GM19239 (cell line): ENCODE measurements at regions not wholly inside any gene's neighbourhood (a gene's known extent, or its start where the extent isn't known, plus 50 kb on each side); places are given as distances from the start of the nearest gene placed in this dataset.

Experiments
- DNase-seq: peaks from one replicate; pipeline ENCODE4 v3.0.0; 2011; ENCODE audit warnings: low spot score; ENCODE audit not compliant: insufficient read length
- FAIRE-seq: peaks from 2 replicates; lab custom pipeline; 2011; peaks lifted over from hg19 to GRCh38; lab: Jason Lieb, UNC

GRCh38 chr15:69843276-69843899 lies 254.3 kb downstream of the TLE3 start:
- DNase-seq (no peak), FAIRE-seq (no peak)

- DNase-seq: no peak
- FAIRE-seq: no peak
Measured at GRCh38 chr15:69843900-69844304, 253.8 kb downstream of the TLE3 start.

- FAIRE-seq: no peak
Measured at GRCh38 chr15:69845159-69845558, 252.6 kb downstream of the TLE3 start.

GRCh38 chr15:69847625-69848024 lies 250.1 kb downstream of the TLE3 start:
- DNase-seq (no peak), FAIRE-seq (no peak)

More at GRCh38 chr15:69845159-69845558, 252.6 kb downstream of the TLE3 start:
- DNase-seq: no peak

- FAIRE-seq: no peak
Measured at GRCh38 chr15:69848096-69848495, 249.6 kb downstream of the TLE3 start.

GRCh38 chr15:69848551-69849231 lies 249.0 kb downstream of the TLE3 start:
- FAIRE-seq (no peak), DNase-seq (no peak)

More at GRCh38 chr15:69848096-69848495, 249.6 kb downstream of the TLE3 start:
- DNase-seq: no peak

- FAIRE-seq (no peak), DNase-seq (no peak)
Measured at GRCh38 chr15:69849232-69849610, 248.5 kb downstream of the TLE3 start.

GRCh38 chr15:69852482-69852881 lies 245.2 kb downstream of the TLE3 start:
- FAIRE-seq (no peak), DNase-seq (no peak)

GRCh38 chr15:69852916-69853315 lies 244.8 kb downstream of the TLE3 start:
- DNase-seq: no peak
- FAIRE-seq: no peak

GRCh38 chr15:69853544-69853951 lies 244.2 kb downstream of the TLE3 start:
- DNase-seq (no peak), FAIRE-seq (no peak)

- no peak for FAIRE-seq
- DNase-seq: no peak
Measured at GRCh38 chr15:69854001-69854400, 243.7 kb downstream of the TLE3 start.

GRCh38 chr15:69854521-69855181 lies 243.1 kb downstream of the TLE3 start:
- FAIRE-seq (no peak), DNase-seq (no peak)

GRCh38 chr15:69855258-69856000 lies 242.3 kb downstream of the TLE3 start:
- no peak for DNase-seq

GRCh38 chr15:69857250-69857649 lies 240.5 kb downstream of the TLE3 start:
- DNase-seq: no peak
- no peak for FAIRE-seq

More at GRCh38 chr15:69855258-69856000, 242.3 kb downstream of the TLE3 start:
- FAIRE-seq: no peak

GRCh38 chr15:69857686-69858391 lies 239.9 kb downstream of the TLE3 start:
- DNase-seq (no peak), FAIRE-seq (no peak)

GRCh38 chr15:69858456-69858855 lies 239.3 kb downstream of the TLE3 start:
- FAIRE-seq (no peak), DNase-seq (no peak)

- no peak for DNase-seq
- no peak for FAIRE-seq
Measured at GRCh38 chr15:69859866-69860265, 237.9 kb downstream of the TLE3 start.

GRCh38 chr15:69860321-69860720 lies 237.4 kb downstream of the TLE3 start:
- DNase-seq (no peak), FAIRE-seq (no peak)

GRCh38 chr15:69860921-69861320 lies 236.8 kb downstream of the TLE3 start:
- no peak for FAIRE-seq
- no peak for DNase-seq
